Thoracic aorta (tissue), 2 donors: ENCODE measurements at regions not wholly inside any gene's neighbourhood (a gene's known extent, or its start where the extent isn't known, plus 50 kb on each side); places are given as distances from the start of the nearest gene placed in this dataset.

Experiments used
- ATAC-seq: fragments of 150-250 bp; one replicate; pipeline ENCODE4 v1.8.0; 2017; ENCODE audit warnings: low read depth; ENCODE audit not compliant: insufficient number of reproducible peaks, low FRiP score
- DNase-seq: peaks from one replicate; pipeline ENCODE4 v3.0.0-alpha.2; 2020; ENCODE audit warnings: low spot score
- H3K27ac ChIP-seq, 2 donors: fragments of 200-600 bp; sonication (generic); 1 replicate in 1 of 2; 2 replicates in 1 of 2; pipeline ENCODE4 v1.5.1; 2016; ENCODE audit warnings: mild to moderate bottlenecking in 2 of 2, moderate library complexity in 2 of 2
- H3K27me3 ChIP-seq: fragments of 200-600 bp; sonication (generic); replicated peaks from 2 replicates; pipeline ENCODE4 v1.6.0; 2016; ENCODE audit warnings: mild to moderate bottlenecking; ENCODE audit not compliant: insufficient read depth
- H3K36me3 ChIP-seq: fragments of 200-600 bp; sonication (generic); one replicate; pipeline ENCODE4 v1.5.1; 2016
- H3K4me1 ChIP-seq, 2 donors: fragments of 200-600 bp; sonication (generic); 1 replicate in 1 of 2; 2 replicates in 1 of 2; pipeline versions ENCODE4 v1.5.1 to v1.6.0; 2016; ENCODE audit warnings: low read depth in 2 of 2, mild to moderate bottlenecking in 1 of 2; ENCODE audit not compliant: control insufficient read depth in 1 of 2
- H3K4me3 ChIP-seq: fragments of 200-600 bp; sonication (generic); 2 replicates; pipeline ENCODE4 v1.5.1; 2016; ENCODE audit warnings: mild to moderate bottlenecking
- H3K9me3 ChIP-seq: fragments of 200-600 bp; sonication (generic); 2 replicates; pipeline ENCODE4 v1.5.1; 2016
- TF ChIP-seq, protein P1 (sequence below): fragments of 200-600 bp; sonication (generic); IDR thresholded peaks from one replicate; pipeline ENCODE4 v1.5.1; 2019; ENCODE audit warnings: antibody characterized with exemption

DNA sequence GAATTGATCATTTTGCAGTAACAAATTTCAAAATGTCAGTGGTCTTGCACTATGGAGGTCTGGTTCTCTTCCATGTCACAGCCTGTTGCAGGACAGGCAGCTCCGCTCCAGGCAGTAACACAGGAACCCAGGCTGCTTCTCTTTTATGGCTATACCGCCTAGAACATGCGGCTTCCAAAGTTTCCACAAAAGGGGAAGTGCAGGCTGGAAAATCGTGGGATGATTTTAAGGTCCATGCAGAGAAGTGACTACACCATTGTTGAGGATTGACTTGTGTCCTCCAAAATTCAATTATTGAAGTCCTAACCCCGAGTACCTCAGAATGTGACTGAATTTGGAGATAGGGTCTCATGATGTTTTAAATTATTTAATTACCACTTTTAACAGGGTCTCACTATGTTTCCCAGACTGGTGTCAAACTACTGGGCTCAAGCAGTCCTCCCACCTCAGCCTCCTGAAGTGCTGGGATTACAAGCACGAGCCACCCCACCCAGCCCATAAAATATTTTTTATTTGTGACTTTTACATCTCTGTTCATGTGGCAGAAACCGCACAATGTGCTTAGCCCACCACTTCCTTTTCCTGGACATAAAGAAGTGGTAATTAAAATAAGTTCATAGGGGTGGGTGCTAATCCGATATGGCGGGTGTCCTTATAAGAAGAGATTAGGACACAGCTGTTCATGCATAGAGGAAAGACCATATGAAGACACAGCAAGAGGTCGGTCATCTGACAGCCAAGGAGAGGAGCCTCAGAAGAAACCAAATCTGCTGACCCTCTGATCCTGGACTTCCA, 279.2 kb upstream of the RPL38 start:
- ATAC-seq = no peak
- DNase-seq = no peak
- Histone ChIP-seq H3K27ac (no peak overlapping the region), H3K9me3 (peaks cover 3% of the 10 kb centered on the region), H3K36me3 (no peaks in the 10 kb centered on the region), H3K4me3 (no peak overlapping the region), H3K27me3 (no peaks in the 10 kb centered on the region), H3K4me1 (no peaks in the 10 kb centered on the region)
- TF ChIP-seq, protein P1, sequence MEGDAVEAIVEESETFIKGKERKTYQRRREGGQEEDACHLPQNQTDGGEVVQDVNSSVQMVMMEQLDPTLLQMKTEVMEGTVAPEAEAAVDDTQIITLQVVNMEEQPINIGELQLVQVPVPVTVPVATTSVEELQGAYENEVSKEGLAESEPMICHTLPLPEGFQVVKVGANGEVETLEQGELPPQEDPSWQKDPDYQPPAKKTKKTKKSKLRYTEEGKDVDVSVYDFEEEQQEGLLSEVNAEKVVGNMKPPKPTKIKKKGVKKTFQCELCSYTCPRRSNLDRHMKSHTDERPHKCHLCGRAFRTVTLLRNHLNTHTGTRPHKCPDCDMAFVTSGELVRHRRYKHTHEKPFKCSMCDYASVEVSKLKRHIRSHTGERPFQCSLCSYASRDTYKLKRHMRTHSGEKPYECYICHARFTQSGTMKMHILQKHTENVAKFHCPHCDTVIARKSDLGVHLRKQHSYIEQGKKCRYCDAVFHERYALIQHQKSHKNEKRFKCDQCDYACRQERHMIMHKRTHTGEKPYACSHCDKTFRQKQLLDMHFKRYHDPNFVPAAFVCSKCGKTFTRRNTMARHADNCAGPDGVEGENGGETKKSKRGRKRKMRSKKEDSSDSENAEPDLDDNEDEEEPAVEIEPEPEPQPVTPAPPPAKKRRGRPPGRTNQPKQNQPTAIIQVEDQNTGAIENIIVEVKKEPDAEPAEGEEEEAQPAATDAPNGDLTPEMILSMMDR = no peak

DNA sequence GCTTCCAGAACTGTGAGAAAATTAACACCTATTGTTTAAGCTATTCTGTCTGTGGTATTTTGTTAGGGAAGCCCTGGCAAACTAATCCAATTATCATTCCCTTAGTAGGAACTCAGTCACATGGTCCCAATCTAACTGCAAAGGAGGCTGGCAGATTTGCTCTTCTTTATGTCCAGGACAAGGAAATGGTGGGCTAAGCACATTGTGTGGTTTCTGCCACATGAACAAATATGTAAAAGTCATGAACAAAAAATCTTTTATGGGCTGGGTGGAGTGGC, 278.6 kb upstream of the RPL38 start:
- no peak for ATAC-seq
- no peak for DNase-seq
- TF ChIP-seq, protein P1 = no peak

DNA sequence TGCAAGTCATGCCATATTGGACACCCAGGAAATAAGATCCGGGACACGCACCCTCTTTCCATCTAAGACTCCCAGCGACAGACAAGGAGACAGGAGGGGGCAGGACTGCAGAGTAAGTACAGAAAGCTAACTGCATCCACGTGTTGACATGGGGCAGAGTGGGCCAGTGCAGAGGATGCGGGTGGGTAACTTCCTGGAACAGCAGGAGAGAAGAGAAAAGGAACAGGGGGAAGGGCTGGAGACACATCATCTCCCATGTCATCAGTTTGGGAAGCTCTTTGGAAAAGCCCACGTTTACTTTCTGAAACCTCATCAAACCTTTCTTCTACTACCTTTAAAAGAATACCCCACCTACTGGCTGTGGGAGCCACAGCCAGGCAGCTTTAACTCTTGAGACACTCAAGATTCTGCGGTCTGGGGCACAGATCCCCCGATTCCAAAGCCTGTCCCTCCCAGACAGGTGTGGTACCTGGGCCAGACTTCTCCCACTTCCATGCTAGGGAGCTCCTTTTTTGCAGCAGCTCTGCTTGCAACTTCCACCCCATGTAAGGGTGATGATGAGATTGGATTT, 273.5 kb upstream of the RPL38 start:
- DNase-seq (no peak), ATAC-seq (no peak)
- TF ChIP-seq, protein P1 = no peak

More for the DNA sequence above, 278.6 kb upstream of the RPL38 start:
- Histone ChIP-seq H3K27ac (no peak overlapping the region), H3K36me3 (no peaks in the 10 kb centered on the region), H3K4me3 (no peak overlapping the region), H3K4me1 (no peaks in the 10 kb centered on the region), H3K27me3 (no peaks in the 10 kb centered on the region), H3K9me3 (peaks cover 3% of the 10 kb centered on the region)

DNA sequence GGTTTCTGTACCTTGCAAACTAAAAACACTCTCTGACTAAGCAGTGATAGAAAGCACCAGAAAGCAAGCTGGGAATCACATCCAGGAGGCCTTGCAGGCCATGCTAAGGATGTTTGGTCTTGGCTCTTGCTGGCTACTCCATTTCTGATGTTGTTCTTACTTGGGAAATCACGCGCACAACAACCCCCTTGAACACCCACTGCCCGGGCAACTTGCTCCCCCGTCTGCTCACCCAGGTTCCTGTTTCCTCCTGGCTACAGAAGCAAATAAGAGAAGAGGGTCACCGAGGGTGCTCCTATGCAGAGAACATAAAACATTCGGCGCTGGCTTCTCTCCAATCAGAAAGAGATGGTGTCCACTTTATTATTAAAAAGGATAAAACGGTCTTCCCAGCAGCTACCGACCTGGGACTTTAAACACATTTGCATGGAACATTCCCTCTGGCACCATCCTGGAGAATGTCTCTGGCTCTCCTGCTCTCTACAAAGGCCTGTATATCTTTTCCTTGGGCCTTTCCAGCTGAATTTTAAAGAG, 271.2 kb upstream of the RPL38 start:
- Histone ChIP-seq H3K36me3 (no peaks in the 10 kb centered on the region), H3K4me1 (peaks cover 0 to 7% of the 10 kb centered on the region in 2 donors), H3K27ac (no peak overlapping the region), H3K9me3 (no peaks in the 10 kb centered on the region), H3K27me3 (no peaks in the 10 kb centered on the region), H3K4me3 (no peak overlapping the region)
- DNase-seq (no peak), ATAC-seq (no peak)
- TF ChIP-seq, protein P1 = no peak

More for the DNA sequence above, 273.5 kb upstream of the RPL38 start:
- Histone ChIP-seq H3K27ac (no peak overlapping the region), H3K9me3 (no peaks in the 10 kb centered on the region), H3K4me3 (no peak overlapping the region), H3K27me3 (no peaks in the 10 kb centered on the region), H3K36me3 (no peaks in the 10 kb centered on the region), H3K4me1 (peaks cover 0 to 7% of the 10 kb centered on the region in 2 donors)

DNA sequence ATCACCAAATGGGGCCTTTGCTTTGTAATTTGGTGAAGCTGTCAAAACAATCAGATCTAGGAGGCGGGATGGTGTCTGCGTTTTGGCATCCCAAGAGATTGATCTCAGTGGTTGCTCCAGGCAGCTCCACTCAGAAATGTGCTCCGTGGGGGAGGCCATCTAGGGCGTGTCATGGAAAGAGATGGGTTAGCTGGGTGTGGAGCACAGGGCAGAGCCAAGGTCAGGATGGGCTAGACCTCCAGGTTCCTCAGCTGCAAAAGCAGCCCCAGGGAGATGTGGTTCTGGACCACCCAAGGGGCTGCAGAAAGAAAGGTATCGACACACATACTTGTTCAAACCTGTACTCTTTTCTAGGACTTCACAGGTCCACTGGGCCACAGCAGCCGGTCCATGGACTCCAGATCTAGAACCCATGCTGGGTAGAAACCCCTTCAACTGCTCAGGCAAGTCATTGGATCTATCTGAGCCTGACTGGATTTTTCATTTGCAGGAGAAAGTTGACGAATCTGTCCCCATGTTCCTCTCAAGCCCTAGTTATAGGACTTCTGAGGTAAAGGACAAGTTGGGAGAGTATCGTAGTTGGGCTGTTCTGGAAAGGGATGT, 270.2 kb upstream of the RPL38 start:
- H3K4me3 ChIP-seq = no peak overlapping the region
- H3K27ac ChIP-seq = no peak overlapping the region
- no peaks in the 10 kb centered on the region for H3K36me3 ChIP-seq
- H3K9me3 ChIP-seq = no peaks in the 10 kb centered on the region
- no peaks in the 10 kb centered on the region for H3K27me3 ChIP-seq
- H3K4me1 ChIP-seq = peaks cover 0 to 7% of the 10 kb centered on the region in 2 donors
- no peak for DNase-seq
- ATAC-seq = no peak
- TF ChIP-seq, protein P1 = no peak
